Smooth muscle cell of the brain vasculature (primary cell): ENCODE measurements at regions not wholly inside any gene's neighbourhood (a gene's known extent, or its start where the extent isn't known, plus 50 kb on each side); places are given as distances from the start of the nearest gene placed in this dataset.
"Not testable (repeated sequence)": the region's sequence is repeated elsewhere in the genome, so short reads cannot be mapped to it uniquely, and the experiment has no call there.

ENCODE experiments used
- DNase-seq: peaks from one replicate; pipeline ENCODE4 v3.0.0-alpha.2; 2012; ENCODE audit warnings: low read depth, low spot score

GRCh38 chr5:118068886-118069285 is 919.5 kb downstream of the DTWD2 start:
- DNase-seq, result no peak

DNA sequence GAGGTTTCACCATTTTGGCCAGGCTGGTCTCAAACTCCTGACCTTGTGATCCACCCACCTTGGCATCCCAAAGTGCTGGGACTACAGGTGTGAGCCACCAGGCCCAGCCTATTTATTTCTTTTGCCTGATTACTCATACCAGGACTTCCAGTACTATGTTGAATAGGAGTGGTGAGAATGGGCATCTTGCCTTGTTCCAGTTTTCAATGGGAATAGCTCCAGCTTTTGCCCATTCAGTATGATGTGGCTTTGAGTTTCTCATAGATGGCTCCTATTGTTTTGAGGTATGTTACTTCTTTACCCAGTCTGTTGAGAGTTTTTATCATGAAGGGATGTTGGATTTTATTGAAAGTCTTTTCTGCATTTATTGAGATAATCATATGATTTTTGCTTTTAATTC is 924.5 kb downstream of the DTWD2 start:
- DNase-seq, result not testable (repeated sequence)

GRCh38 chr5:118060833-118061232 is 927.5 kb downstream of the DTWD2 start:
- no peak for DNase-seq

GRCh38 chr5:118052503-118052902 is 935.8 kb downstream of the DTWD2 start:
- DNase-seq, result no peak

- DNase-seq, result no peak
Measured at GRCh38 chr5:118044169-118044568, 944.2 kb downstream of the DTWD2 start.

DNA sequence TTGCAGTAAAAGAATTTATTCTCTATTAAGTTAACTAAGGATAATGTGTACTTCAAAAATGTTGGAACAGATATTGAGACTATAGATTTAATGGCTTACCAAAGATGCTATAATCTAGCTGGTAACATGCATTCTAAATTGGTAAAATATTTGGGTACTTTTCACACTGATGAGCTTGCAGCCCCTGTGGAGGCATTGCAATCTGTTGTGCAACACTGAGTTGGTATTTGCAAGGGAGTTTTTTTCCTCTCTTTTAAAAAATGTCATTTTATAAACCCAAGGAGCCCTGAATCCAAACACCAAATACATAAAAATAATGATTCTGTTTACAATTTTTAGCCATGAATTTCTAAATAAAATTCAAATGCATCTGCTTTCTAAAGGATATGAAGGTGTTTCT is 944.8 kb downstream of the DTWD2 start:
- DNase-seq, result no peak

DNA sequence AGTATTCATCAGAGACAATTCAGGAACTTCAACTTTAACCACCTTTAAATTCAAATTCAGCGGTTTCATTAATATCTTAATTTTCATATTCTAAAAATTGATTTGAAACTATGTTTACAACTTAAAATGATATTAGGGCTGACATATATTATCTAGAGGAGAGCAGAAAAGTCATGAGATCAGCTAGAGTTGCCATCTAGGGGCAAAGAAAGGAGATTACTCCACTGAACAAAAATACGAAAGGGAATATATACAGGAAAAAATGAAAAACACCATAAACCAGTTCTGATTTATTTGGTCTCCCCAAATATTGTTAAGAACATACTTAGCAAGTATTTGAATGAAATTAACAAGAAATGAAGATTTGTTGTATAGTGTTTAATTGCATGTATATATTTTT is 946.3 kb downstream of the DTWD2 start:
- DNase-seq, result no peak

DNA sequence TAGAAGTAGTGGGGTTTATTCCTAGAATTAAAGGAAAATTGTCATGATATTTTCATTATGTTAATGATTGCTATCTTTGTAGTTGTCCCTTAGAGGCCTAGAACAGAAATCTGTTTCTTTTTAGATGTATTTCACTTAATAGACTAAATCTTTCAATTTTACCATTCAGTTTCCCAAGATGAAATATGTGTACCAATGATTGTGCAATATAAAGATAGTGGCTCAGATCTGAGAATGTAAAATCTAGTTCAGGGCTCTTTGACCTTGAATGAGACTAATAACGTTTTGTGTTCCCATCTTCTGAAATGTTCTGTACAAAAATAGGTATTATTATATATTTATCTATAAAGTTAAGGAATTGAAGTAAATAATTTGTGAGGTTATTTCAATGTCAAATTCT is 947.9 kb downstream of the DTWD2 start:
- DNase-seq, result no peak

DNA sequence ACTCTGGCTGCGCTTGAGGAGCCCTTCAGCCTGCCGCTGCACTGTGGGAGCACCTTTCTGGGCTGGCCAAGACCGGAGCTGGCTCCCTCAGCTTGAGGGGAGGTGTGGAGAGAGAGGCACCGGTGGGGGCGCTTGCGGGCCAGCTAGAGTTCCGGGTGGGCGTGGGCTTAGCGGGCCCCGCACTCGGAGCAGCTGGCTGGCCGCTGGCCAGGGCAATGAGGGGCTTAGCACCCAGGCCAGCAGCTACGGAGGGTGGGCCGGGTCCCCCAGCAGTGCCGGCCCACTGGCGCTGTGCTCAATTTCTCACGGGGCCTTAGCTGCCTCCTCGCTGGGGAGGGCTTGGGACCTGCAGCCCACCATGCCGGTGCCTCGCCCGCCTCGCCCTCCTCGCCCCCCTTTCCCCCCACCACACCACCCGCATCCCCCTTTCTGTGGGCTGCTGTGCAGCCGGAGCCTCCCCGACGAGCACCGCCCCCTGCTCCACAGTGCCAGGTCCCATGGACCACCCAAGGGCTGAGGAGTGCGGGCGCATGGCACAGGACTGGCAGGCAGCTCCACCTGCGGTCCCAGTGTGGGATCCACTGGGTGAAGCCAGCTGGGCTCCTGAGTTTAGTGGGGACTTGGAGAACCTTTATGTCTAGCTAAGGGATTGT is 954.5 kb downstream of the DTWD2 start:
- no peak for DNase-seq

- no peak for DNase-seq
Measured at GRCh38 chr5:118029807-118030206, 958.5 kb downstream of the DTWD2 start.

- no peak for DNase-seq
Measured at GRCh38 chr5:118022062-118022461, 966.3 kb downstream of the DTWD2 start.

DNA sequence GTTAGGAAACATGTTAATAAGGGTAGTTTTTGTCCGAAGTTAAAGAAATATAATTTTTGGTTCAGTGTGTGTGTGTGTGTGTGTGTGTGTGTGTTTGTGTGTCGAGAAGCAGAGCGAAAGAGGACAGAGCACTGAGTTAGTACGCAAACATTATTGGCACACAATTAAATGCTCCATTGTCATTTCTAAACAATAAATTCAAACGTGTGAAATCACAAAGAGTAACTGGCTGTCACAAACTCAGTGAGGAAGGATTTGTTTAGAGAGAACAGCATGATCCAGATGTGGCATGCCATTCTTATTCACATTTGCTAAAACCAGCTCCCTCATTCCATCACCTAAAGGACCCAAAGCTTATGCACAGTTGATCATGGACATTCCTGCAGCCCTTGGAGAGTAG is 970.8 kb downstream of the DTWD2 start:
- no peak for DNase-seq

DNA sequence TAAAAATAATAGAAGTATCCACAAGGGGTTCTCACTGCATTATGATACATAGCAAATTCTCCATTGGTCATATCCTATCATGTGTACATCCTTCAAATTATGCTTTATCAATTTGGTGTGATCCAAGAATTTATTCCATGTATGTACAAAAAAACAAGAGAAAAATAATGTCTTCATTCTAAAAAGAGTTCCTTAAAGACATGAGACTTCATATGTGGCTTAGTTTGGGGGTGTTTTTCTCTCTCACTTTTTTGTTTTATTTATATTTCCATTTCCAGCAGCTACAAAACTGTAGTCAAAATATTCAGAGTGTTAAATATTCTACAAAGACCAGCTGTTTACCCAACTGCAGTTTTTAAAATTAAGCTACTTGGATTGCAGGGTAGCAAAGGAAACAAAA is 972.0 kb downstream of the DTWD2 start:
- no peak for DNase-seq

- DNase-seq, result no peak
Measured at GRCh38 chr5:118015511-118015910, 972.8 kb downstream of the DTWD2 start.

- no peak for DNase-seq
Measured at GRCh38 chr5:118009741-118010297, 978.5 kb downstream of the DTWD2 start.

DNA sequence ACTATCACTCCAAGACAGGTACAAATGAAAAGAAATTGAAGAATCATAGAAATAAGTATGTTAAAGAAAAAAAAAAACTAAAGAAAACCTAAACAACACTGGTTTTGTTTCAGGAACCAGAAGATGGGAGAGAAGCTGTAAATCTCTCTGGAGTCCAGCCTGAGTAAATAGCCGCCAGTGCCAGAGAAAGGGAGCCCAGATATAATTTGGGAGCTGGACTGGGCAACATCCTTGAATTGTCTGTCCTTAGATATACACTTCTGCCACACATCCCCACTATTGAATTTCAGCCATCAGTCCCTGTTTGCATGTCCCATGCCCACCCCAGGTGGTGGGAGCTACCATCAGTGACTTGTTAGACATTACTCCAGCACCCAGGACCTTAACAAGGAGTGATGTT is 979.6 kb downstream of the DTWD2 start:
- DNase-seq, result no peak

DNA sequence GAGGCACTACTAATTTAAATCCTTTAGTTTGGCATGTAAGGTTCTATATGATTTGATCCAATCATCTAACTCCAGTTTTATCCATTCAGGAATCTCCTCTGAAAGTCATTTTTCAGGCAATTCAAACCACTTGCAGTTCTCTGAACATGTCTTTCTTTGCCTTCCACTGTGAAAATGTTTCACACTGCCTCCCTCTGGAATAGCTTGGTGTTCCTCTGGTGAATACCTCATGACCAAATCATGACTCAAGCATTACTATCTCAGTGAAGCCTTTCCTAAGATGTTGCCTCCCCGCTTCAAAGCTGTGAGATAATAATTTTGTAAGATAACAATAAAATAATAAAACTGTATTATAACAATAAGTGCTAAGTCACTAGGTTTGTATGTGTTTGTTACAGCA is 981.1 kb downstream of the DTWD2 start:
- no peak for DNase-seq

GRCh38 chr5:118006219-118006618 is 982.1 kb downstream of the DTWD2 start:
- no peak for DNase-seq

GRCh38 chr5:117999939-118000549 is 988.3 kb downstream of the DTWD2 start:
- DNase-seq, result no peak

- DNase-seq, result no peak
Measured at GRCh38 chr5:117982691-117983090, 1005.7 kb downstream of the DTWD2 start.

DNA sequence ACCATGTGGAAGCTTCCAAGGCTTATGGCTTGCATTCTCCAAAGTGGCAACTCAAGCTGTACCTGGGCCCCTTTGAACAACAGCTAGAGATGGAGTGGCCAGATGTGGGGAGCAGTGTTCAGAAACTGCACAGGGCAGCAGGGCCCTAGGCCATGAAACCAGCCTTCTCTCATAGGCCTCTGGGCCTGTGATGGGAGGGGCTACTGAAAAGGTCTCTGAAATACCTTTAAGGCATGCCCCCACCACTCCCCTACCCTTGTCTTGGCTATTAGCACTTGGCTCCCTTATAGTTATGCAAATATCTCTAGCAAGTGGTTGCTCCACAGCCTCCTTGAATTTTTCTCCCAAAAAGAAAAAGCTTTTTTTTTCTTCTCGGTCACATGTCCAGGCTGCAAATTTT is 1014.6 kb downstream of the DTWD2 start:
- DNase-seq, result no peak

GRCh38 chr5:117955831-117956230 is 1032.5 kb downstream of the DTWD2 start:
- no peak for DNase-seq

GRCh38 chr5:117954331-117954730 is 1034.0 kb downstream of the DTWD2 start:
- DNase-seq, result no peak
